ENCODE measurements at regions not wholly inside any gene's neighbourhood (a gene's known extent, or its start where the extent isn't known, plus 50 kb on each side); places are given as distances from the start of the nearest gene placed in this dataset.

GRCh38 chr7:94778711-94779459, 123.0 kb upstream of the SGCE start (continued):
- no peak for TF ChIP-seq ZBTB4 (CRISPR knock-in tag; IDR thresholded peaks at IDR 0.05)
- no peak for TF ChIP-seq KLF5 (IDR thresholded peaks at IDR 0.05; ENCODE audit: partially characterized antibody)
- no peak for TF ChIP-seq FOXM1 (IDR thresholded peaks at IDR 0.05; ENCODE audit: low read depth, low read length)
- no peak for TF ChIP-seq BACH1 (IDR thresholded peaks at IDR 0.05; ENCODE audit: borderline replicate concordance)
- TF ChIP-seq HSF1 (IDR thresholded peaks at IDR 0.05; ENCODE audit: low read depth, low read length), result no peak
- TF ChIP-seq PAX8 (IDR thresholded peaks at IDR 0.05), result no peak

- TF ChIP-seq CEBPB (IDR thresholded peaks at IDR 0.05; ENCODE audit: borderline replicate concordance in 1 of 2, low read depth in 2 of 2, low read length in 2 of 2), result no peak
- TF ChIP-seq TBL1XR1 (IDR thresholded peaks at IDR 0.05; ENCODE audit: low read depth, low read length), result no peak
- no peak for TF ChIP-seq NFYB (IDR thresholded peaks at IDR 0.05; ENCODE audit: insufficient read depth, low read depth, low read length)
- TF ChIP-seq, protein P1, sequence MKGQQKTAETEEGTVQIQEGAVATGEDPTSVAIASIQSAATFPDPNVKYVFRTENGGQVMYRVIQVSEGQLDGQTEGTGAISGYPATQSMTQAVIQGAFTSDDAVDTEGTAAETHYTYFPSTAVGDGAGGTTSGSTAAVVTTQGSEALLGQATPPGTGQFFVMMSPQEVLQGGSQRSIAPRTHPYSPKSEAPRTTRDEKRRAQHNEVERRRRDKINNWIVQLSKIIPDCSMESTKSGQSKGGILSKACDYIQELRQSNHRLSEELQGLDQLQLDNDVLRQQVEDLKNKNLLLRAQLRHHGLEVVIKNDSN (IDR thresholded peaks at IDR 0.05; ENCODE audit: borderline replicate concordance, extremely low read length, insufficient read depth, low read depth, low read length), result no peak
- TF ChIP-seq CHD1 (IDR thresholded peaks at IDR 0.05; ENCODE audit: low read depth, low read length), result no peak
- TF ChIP-seq RFX5 (IDR thresholded peaks at IDR 0.05; ENCODE audit: low read depth, low read length), result no peak
- Histone ChIP-seq H4K20me1 (ENCODE audit: control insufficient read depth, insufficient read depth) (no peaks in the 10 kb centered on the region), H3K36me3 (ENCODE audit: control insufficient read depth in 2 of 2, insufficient read depth in 2 of 2, low read length in 1 of 2) (no peaks in the 10 kb centered on the region), H3K4me1 (ENCODE audit: control insufficient read depth, insufficient read depth, low read length) (no peaks in the 10 kb centered on the region), H3K9ac (ENCODE audit: control insufficient read depth, insufficient read depth, low read length) (no peak overlapping the region), H3K79me2 (ENCODE audit: control insufficient read depth, insufficient read depth, low read length) (no peaks in the 10 kb centered on the region), H3K9me3 (replicated peaks; ENCODE audit: control insufficient read depth, insufficient read depth, low read length) (no peaks in the 10 kb centered on the region), H2AFZ (ENCODE audit: control insufficient read depth, low read depth, low read length) (no peak overlapping the region), H3K27ac (ENCODE audit: control insufficient read depth, insufficient read depth) (no peak overlapping the region), H3K4me2 (ENCODE audit: control insufficient read depth, insufficient read depth) (no peak overlapping the region), H3K27me3 (replicated peaks in 1 of 2; ENCODE audit: control insufficient read depth in 2 of 2, insufficient read depth in 2 of 2, low read length in 1 of 2) (no peaks in the 10 kb centered on the region), H3K4me3 (no peak overlapping the region)
- BruUV-seq (replicated peaks), result no TSS peak
- CTCF ChIA-PET, result no interaction called here
- SMC1A ChIA-PET (ENCODE audit: uncharacterized antibody, unreplicated experiment), result interaction anchor here (1.1 kb wide), 1 partner anchor 18 kb away, joined by 3 read pairs; no protein-coding TSS in a partner anchor
- WGBS (ENCODE audit: insufficient coverage, insufficient replicate concordance, low lambda C conversion rate, missing lambda C conversion rate), result 25% methylated on average over 1 of the region's 1 CpG
- DNase-seq (ENCODE audit: low read depth, low spot score) (no peak), ATAC-seq (no peak), FAIRE-seq (no peak)
- intact Hi-C loops (cut with micrococcal nuclease; ENCODE audit: unreplicated experiment), result no loop called here
- in situ Hi-C loops (cut with MboI), result no loop called here
- POLR2A ChIA-PET, result no interaction called here
- RAD21 ChIA-PET (ENCODE audit: unreplicated experiment), result no interaction called here
Observed at GRCh38 chr7:94779861-94780260, 123.9 kb upstream of the SGCE start.

Measured in GM12878 (cell line).